ENCODE measurements at regions not wholly inside any gene's neighbourhood (a gene's known extent, or its start where the extent isn't known, plus 50 kb on each side); places are given as distances from the start of the nearest gene placed in this dataset.

- H3K27me3 ChIP-seq (replicated peaks in 1 of 4; ENCODE audit: control insufficient read depth in 3 of 4, extremely low read depth in 1 of 4, insufficient read depth in 3 of 4, low read length in 3 of 4): no peaks in the 10 kb centered on the region
- FAIRE-seq: no peak
- CTCF ChIA-PET (ENCODE audit: partially characterized antibody): interaction anchor here (1.0 kb wide), 1 partner anchor 19 kb away, joined by 3 read pairs; no protein-coding TSS in a partner anchor
Observed at GRCh38 chr1:219550201-219550600, 62.7 kb downstream of the ZC3H11B start.

More at GRCh38 chr1:219550201-219550600, 62.7 kb downstream of the ZC3H11B start:
- Histone ChIP-seq H3K79me1 (ENCODE audit: low read depth, low read length) (no peaks in the 10 kb centered on the region), H3K27ac (ENCODE audit: low read depth, low read length) (no peak overlapping the region), H2AFZ (ENCODE audit: low read length) (no peak overlapping the region), H3K79me2 (ENCODE audit: control insufficient read depth in 1 of 2, insufficient read depth in 2 of 2, low read length in 2 of 2) (no peaks in the 10 kb centered on the region), H4K91ac (replicated peaks; ENCODE audit: insufficient read length, low read length) (no peak overlapping the region), H3K4me1 (replicated peaks in 1 of 4; ENCODE audit: control insufficient read depth in 3 of 4, insufficient read depth in 4 of 4, low read length in 3 of 4) (peaks cover 0 to 6% (median 2%) of the 10 kb centered on the region in 4 experiments; a peak in 2 of 7 replicates), H2BK15ac (ENCODE audit: low read length) (no peak overlapping the region), H2BK12ac (ENCODE audit: low read depth, low read length) (no peak overlapping the region), H2AK5ac (ENCODE audit: low read depth, low read length) (no peak overlapping the region), H3K23ac (ENCODE audit: insufficient read length) (no peak overlapping the region), H3K14ac (ENCODE audit: insufficient read length) (no peak overlapping the region), H3K18ac (ENCODE audit: extremely low read depth, low read length) (no peak overlapping the region), H2BK5ac (ENCODE audit: low read depth, low read length) (no peak overlapping the region), H3K56ac (replicated peaks; ENCODE audit: insufficient read length, low read depth, low read length) (no peak overlapping the region), H2BK120ac (replicated peaks; ENCODE audit: low read depth, low read length) (no peak overlapping the region), H3K36me3 (ENCODE audit: control insufficient read depth in 2 of 4, insufficient read depth in 4 of 4, low read length in 3 of 4) (no peaks in the 10 kb centered on the region), H3K4me2 (ENCODE audit: insufficient read depth in 1 of 2, low read depth in 2 of 2, low read length in 2 of 2) (no peak overlapping the region), H4K5ac (ENCODE audit: insufficient read length, low read depth, low read length) (no peak overlapping the region), H4K8ac (ENCODE audit: extremely low read depth, insufficient read depth, low read length) (no peak overlapping the region), H4K20me1 (replicated peaks in 1 of 2; ENCODE audit: control insufficient read depth in 1 of 2, insufficient read depth in 2 of 2, low read length in 2 of 2) (no peaks in the 10 kb centered on the region), H3K9ac (replicated peaks in 1 of 4; ENCODE audit: extremely low read depth in 1 of 4, low read depth in 3 of 4, low read length in 3 of 4) (no peak overlapping the region), H3K9me3 (ENCODE audit: insufficient read depth in 2 of 2, low read depth in 1 of 2, low read length in 1 of 2) (no peaks in the 10 kb centered on the region), H3K23me2 (ENCODE audit: low read depth, low read length) (no peaks in the 10 kb centered on the region), H3K4ac (replicated peaks; ENCODE audit: insufficient read length, low read depth, low read length) (no peak overlapping the region), H3K4me3 (ENCODE audit: extremely low read depth in 1 of 4, insufficient read depth in 2 of 4, low read depth in 3 of 4, low read length in 4 of 4) (no peak overlapping the region), H2BK20ac (ENCODE audit: low read length) (no peak overlapping the region)
- POLR2A ChIA-PET (ENCODE audit: partially characterized antibody): interaction anchor here (0.6 kb wide), 1 partner anchor 16 kb away, joined by 3 read pairs; no protein-coding TSS in a partner anchor
- TF ChIP-seq KDM1A (IDR thresholded peaks at IDR 0.05; ENCODE audit: borderline replicate concordance, low read length): no peak
- TF ChIP-seq CREB1 (IDR thresholded peaks at IDR 0.05): no peak
- TF ChIP-seq SAP30 (IDR thresholded peaks at IDR 0.05; ENCODE audit: insufficient read depth, insufficient replicate concordance, low read length): no peak
- no peak for TF ChIP-seq POU5F1 (IDR thresholded peaks at IDR 0.05; ENCODE audit: low read depth, low read length)
- TF ChIP-seq GTF2F1 (IDR thresholded peaks at IDR 0.05; ENCODE audit: borderline replicate concordance, low read depth, low read length): no peak
- no peak for TF ChIP-seq SIN3A (conservative IDR thresholded peaks at IDR 0.05 in 1 of 2, IDR thresholded peaks at IDR 0.05 in 1 of 2; ENCODE audit: low read depth in 1 of 2, low read length in 2 of 2)
- TF ChIP-seq SP2 (IDR thresholded peaks at IDR 0.05; ENCODE audit: low read length): no peak
- no peak for TF ChIP-seq SP1 (IDR thresholded peaks at IDR 0.05; ENCODE audit: low read depth, low read length)
- TF ChIP-seq JUND (IDR thresholded peaks at IDR 0.05; ENCODE audit: low read length): no peak
- no peak for TF ChIP-seq RNF2 (IDR thresholded peaks at IDR 0.05; ENCODE audit: borderline replicate concordance, low read depth, low read length, missing control alignments, poor library complexity, severe bottlenecking)
- no peak for TF ChIP-seq TAF7 (optimal IDR thresholded peaks at IDR 0.05; ENCODE audit: borderline replicate concordance, low read depth, low read length)
- no peak for TF ChIP-seq USF2 (IDR thresholded peaks at IDR 0.05; ENCODE audit: low read length)
- no peak for TF ChIP-seq BCL11A (IDR thresholded peaks at IDR 0.05; ENCODE audit: low read depth in 2 of 2, low read length in 2 of 2)
- DNase-seq (ENCODE audit: low read depth in 1 of 2, low spot score in 2 of 2): no peak
- 100% methylated on average over 2 of the region's 2 CpGs; no CpG with 5 or more reads in 1 of the 2 experiments for WGBS, 2 experiments (ENCODE audit: extremely low coverage in 1 of 2, insufficient coverage in 1 of 2, insufficient read length in 1 of 2, insufficient replicate concordance in 2 of 2, low coverage in 1 of 2, low lambda C conversion rate in 2 of 2, missing lambda C conversion rate in 1 of 2)
